Activated naive CD8-positive, alpha-beta T cell (primary cell): ENCODE measurements at regions not wholly inside any gene's neighbourhood (a gene's known extent, or its start where the extent isn't known, plus 50 kb on each side); places are given as distances from the start of the nearest gene placed in this dataset.

Source experiments
- H3K27ac Mint-ChIP-seq: one replicate; pipeline ENCODE4 v1.8.0; 2021; ENCODE audit warnings: mixed read lengths
- H3K27me3 Mint-ChIP-seq: one replicate; pipeline ENCODE4 v1.8.0; 2021; ENCODE audit warnings: mixed read lengths
- H3K36me3 Mint-ChIP-seq: one replicate; pipeline ENCODE4 v1.8.0; 2021; ENCODE audit warnings: mixed read lengths
- H3K4me1 Mint-ChIP-seq: one replicate; pipeline ENCODE4 v1.8.0; 2021; ENCODE audit warnings: low read depth, mixed read lengths
- H3K4me3 Mint-ChIP-seq: one replicate; pipeline ENCODE4 v1.8.0; 2021; ENCODE audit warnings: mild to moderate bottlenecking, mixed read lengths
- H3K9me3 Mint-ChIP-seq: one replicate; pipeline ENCODE4 v1.8.0; 2021; ENCODE audit warnings: low read depth, mixed read lengths

- Mint-ChIP-seq H3K27me3 (no peaks in the 10 kb centered on the region), H3K4me3 (no peak overlapping the region), H3K9me3 (no peaks in the 10 kb centered on the region), H3K27ac (no peak overlapping the region), H3K36me3 (no peaks in the 10 kb centered on the region), H3K4me1 (peaks cover 14% of the 10 kb centered on the region)
Observed at GRCh38 chr1:76015478-76016103, 59.0 kb upstream of the ST6GALNAC3 start.

GRCh38 chr1:76018045-76018444 lies 56.5 kb upstream of the ST6GALNAC3 start:
- Mint-ChIP-seq H3K4me3 (no peak overlapping the region), H3K9me3 (no peaks in the 10 kb centered on the region), H3K27ac (no peak overlapping the region), H3K36me3 (no peaks in the 10 kb centered on the region), H3K27me3 (no peaks in the 10 kb centered on the region), H3K4me1 (peaks cover 16% of the 10 kb centered on the region)

- H3K4me1 Mint-ChIP-seq = peaks cover 30% of the 10 kb centered on the region
- H3K27ac Mint-ChIP-seq = no peak overlapping the region
- no peaks in the 10 kb centered on the region for H3K9me3 Mint-ChIP-seq
- no peaks in the 10 kb centered on the region for H3K27me3 Mint-ChIP-seq
- no peak overlapping the region for H3K4me3 Mint-ChIP-seq
- no peaks in the 10 kb centered on the region for H3K36me3 Mint-ChIP-seq
Observed at GRCh38 chr1:76021846-76022245, 52.7 kb upstream of the ST6GALNAC3 start.

- Mint-ChIP-seq H3K27ac (peak overlapping the region; percentile 80), H3K36me3 (peaks cover 5% of the 10 kb centered on the region), H3K4me1 (peaks cover 25% of the 10 kb centered on the region), H3K9me3 (no peaks in the 10 kb centered on the region), H3K4me3 (peak overlapping the region; percentile 47), H3K27me3 (no peaks in the 10 kb centered on the region)
Observed at GRCh38 chr1:76023669-76024435, 50.7 kb upstream of the ST6GALNAC3 start.
